Right ventricle myocardium inferior (tissue), 1 donor: ENCODE measurements at regions not wholly inside any gene's neighbourhood (a gene's known extent, or its start where the extent isn't known, plus 50 kb on each side); places are given as distances from the start of the nearest gene placed in this dataset.

Source experiments
- ATAC-seq: fragments of 200-7000 bp; cut with Tn5 transposase; one replicate; pipeline ENCODE4 v1.9.1; 2020; ENCODE audit warnings: mild to moderate bottlenecking, moderate library complexity
- DNase-seq: peaks from one replicate; pipeline ENCODE4 v3.0.0; 2021; ENCODE audit errors: missing footprints
- intact Hi-C: fragments of 100-400 bp; cut with DNase I; formaldehyde crosslinking; loops from one replicate; pipeline ENCODE4 v1.11.0; 2022
- donor health status: DM: no; HTN: yes; CAD: no; lungs with severe emphysema.

- ATAC-seq (peak; percentile 79), DNase-seq (no peak)
- intact Hi-C loops = no loop called here
These were observed 220.0 kb upstream of the ZNF804B start for GRCh38 chr7:88539518-88539917.

DNA sequence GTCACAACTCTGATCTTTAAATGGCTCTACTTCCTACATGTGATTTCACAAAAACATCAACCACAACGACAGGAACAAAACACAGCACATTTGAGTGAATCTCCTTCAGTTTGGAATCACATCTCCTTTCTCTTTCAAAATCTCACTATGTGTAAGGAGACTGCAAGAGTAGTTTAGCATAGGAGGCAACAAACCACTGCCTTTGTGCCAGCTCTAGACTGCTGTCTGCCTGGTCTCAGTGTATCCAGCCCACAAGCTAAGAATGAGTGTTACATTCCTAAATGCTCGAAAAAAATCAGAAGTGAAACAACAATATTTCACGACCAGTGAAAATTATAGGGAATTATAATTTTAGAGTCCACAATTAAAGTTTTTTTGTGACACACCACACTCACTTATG lies 217.0 kb upstream of the STEAP4 start:
- DNase-seq = no peak

GRCh38 chr7:88522771-88523293 lies 216.1 kb upstream of the STEAP4 start:
- intact Hi-C loops = no loop called here
- ATAC-seq (no peak), DNase-seq (no peak)

More for the DNA sequence above, 217.0 kb upstream of the STEAP4 start:
- ATAC-seq = no peak
- intact Hi-C loops = no loop called here

- DNase-seq = no peak
- intact Hi-C loops = no loop called here
- ATAC-seq = no peak
These were observed 209.7 kb upstream of the STEAP4 start for GRCh38 chr7:88516429-88516828.

DNA sequence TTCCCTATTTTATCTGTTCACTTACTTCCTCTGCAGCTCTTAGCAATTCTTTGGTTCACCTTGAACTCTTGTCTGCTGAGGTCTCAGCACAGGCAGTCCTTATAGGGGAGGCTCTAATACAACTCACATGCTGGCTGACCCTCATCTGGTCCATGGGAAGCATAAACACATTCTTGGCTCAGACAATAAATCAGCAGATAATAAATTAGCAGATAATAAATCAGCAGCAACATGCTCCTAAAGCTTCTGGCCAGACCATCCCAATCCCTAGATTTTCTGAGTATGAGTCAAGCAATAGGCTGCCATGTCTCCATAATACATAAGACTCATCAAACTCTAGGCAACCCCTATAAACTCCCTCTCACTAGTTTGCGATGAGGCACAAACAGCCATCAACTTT lies 208.6 kb upstream of the STEAP4 start:
- DNase-seq (no peak), ATAC-seq (no peak)
- intact Hi-C loops = no loop called here

DNA sequence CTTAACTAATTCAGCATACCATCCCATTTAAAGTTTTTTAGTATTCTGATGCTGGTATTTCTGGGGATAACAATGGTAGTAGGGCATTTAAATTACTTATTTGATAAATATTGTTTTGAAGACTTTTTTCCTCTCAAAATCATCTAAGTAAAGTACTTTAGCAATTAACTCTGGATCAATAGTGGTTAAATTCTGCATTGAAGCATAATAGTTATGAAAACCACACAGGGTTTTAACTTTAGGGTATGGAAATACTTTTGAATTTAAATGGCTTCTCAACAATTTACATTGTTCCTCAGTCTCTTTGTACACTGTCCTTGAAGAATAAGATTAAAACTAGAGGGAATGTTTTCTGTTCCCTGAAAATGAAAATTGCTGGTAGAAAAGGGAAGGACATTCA lies 202.6 kb upstream of the STEAP4 start:
- ATAC-seq (no peak), DNase-seq (no peak)
- intact Hi-C loops = no loop called here

DNA sequence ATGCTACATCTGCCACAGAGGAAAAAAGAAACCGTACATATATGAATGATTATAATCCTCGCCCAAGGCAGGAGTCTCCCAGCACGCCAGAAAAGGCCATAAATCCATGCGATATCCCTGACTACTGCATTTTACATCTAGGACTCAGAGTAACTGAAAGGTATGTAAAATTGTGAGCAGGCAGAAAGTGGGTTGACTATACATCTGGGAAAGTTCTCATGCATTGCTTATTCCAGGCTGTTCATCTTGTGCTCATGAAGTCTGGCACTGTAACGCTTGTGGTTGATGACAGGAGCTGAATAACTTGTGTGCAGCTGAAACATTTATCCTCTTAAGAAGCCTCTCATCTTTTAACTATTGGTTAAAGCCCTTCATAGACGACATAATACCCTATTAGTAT lies 193.4 kb upstream of the STEAP4 start:
- intact Hi-C loops = no loop called here
- no peak for ATAC-seq

GRCh38 chr7:88495881-88496725 lies 189.4 kb upstream of the STEAP4 start:
- intact Hi-C loops = no loop called here
- ATAC-seq = no peak

More for the DNA sequence above, 193.4 kb upstream of the STEAP4 start:
- DNase-seq = no peak

GRCh38 chr7:88492153-88492552 lies 185.5 kb upstream of the STEAP4 start:
- DNase-seq (no peak), ATAC-seq (no peak)
- intact Hi-C loops = no loop called here

More at GRCh38 chr7:88495881-88496725, 189.4 kb upstream of the STEAP4 start:
- no peak for DNase-seq

GRCh38 chr7:88490874-88491273 lies 184.2 kb upstream of the STEAP4 start:
- no peak for DNase-seq
- intact Hi-C loops = no loop called here
- ATAC-seq = no peak

- DNase-seq (no peak), ATAC-seq (no peak)
- intact Hi-C loops = no loop called here
These were observed 183.5 kb upstream of the STEAP4 start for GRCh38 chr7:88490161-88490560.

DNA sequence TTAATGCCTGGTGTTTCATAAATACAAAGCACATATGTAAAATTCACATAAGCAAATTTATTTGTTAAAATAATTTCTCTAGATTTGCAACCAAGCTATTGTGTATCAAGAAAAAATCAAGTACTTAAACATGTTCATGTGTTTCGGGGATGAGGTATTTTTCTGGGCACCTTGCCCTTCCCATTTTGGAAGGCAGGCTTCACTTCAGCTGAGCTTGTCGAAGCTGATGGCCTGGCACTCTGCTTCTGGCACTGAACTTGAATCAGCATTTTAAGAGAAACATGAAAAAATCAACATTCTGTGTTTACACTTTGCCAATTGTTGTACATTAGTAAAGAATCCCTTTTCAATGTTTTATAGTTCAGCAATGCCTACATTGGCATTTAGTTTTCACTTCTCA lies 179.1 kb upstream of the STEAP4 start:
- intact Hi-C loops = no loop called here
- DNase-seq (no peak), ATAC-seq (no peak)

- ATAC-seq (no peak), DNase-seq (no peak)
- intact Hi-C loops = no loop called here
These were observed 177.9 kb upstream of the STEAP4 start for GRCh38 chr7:88484551-88484950.

DNA sequence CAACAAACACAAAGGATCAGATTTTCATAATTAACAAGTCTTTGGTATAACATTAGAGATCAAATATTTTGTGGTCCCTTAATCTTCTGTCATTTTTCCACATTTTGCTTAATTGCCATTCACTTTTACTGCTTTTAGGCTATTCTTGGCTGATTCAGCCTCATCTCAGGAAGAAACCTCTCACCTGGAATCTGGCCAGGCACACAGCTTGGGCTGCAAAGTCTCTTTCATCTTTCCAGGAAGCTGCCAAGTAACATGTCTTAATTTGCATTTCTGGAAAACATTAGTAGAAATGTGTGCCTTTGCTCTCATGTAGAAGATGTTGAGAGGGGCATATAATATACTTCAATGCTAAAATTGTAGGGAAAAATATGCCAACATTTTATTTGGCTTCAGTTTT lies 174.2 kb upstream of the STEAP4 start:
- intact Hi-C loops = no loop called here
- no peak for DNase-seq
- no peak for ATAC-seq

- DNase-seq = no peak
- ATAC-seq = no peak
- intact Hi-C loops = no loop called here
These were observed 173.6 kb upstream of the STEAP4 start for GRCh38 chr7:88480271-88480670.

DNA sequence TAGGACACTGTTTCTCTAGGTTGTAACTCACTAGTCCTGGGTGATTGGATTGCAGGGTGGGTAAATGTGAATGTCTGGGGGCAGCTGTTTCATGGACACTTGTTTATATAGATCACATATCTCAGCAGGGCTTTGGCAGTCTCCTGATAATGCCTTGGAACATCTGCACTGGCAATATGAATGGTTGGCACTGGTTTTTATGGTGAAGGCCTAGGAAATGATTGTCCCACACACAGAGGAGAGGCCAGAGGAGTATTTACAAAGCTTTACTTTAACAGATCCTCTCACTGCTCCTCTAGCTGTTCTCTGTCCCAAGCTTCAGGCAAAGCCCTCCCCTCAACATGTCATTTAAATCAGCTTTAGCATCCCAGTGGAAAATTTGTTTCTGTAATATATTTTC lies 171.3 kb upstream of the STEAP4 start:
- DNase-seq (no peak), ATAC-seq (no peak)
- intact Hi-C loops = no loop called here

DNA sequence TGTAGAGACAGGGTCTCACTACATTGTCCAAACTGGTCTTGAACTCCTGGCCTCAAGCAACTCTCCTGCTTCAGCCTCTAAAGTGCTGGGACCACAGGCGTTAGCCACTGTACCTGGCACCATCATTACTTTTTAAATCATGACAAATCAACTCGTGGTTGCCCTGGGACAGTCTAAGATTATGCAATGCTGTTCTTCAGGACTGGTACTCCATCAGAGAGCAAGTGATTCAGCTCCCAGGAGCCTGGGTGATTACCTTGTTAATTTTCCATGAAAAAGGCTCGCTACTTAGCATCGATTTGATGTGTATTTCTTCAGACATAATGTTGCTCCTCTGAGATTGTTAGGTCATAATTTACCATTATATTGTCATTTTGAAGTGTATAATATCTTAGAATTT lies 158.9 kb upstream of the STEAP4 start:
- DNase-seq (no peak), ATAC-seq (no peak)
- intact Hi-C loops = no loop called here

GRCh38 chr7:88462799-88463198 lies 156.1 kb upstream of the STEAP4 start:
- ATAC-seq = no peak
- DNase-seq = no peak
- intact Hi-C loops = no loop called here

DNA sequence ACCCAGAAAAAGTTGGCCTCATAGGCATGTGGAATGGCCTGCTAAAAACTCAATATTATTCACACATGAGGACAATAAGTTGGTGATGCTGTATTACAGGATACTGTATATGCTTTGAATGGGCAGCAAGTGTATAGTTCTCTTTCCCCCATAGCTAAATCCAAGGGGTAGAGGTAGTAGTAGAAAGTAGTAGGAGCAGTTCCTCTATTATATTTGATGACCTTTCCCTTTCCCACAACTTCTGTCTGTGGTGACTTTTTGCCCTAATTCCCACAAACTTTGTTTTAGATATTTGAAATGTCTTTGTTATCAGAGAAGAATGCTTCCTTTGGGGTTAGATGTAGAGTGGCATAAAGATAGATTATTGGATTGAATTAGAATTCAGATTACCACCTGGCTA lies 154.0 kb upstream of the STEAP4 start:
- intact Hi-C loops = no loop called here
- DNase-seq (no peak), ATAC-seq (no peak)

DNA sequence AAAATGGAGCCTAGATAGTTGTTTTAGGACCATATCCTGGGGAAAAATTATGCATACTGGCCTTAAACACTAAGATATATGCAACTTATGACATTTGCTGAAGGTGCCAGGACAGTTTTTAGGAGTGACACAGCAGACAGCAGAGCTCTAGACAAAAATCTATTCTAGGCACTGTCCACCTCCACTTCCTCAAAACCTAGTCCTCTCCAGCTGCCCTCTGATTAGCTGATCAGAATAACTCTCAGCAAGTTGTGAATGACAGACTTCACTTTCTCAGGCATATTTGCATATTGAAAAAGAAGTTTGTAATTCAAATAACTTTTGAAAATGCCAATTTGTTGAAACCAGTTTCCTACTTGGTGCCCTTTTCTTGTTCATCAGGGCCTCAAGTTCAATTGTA lies 152.3 kb upstream of the STEAP4 start:
- DNase-seq = no peak
- intact Hi-C loops = no loop called here
- no peak for ATAC-seq

- intact Hi-C loops = no loop called here
- DNase-seq (no peak), ATAC-seq (no peak)
These were observed 151.6 kb upstream of the STEAP4 start for GRCh38 chr7:88458279-88458678.
